ENCODE measurements at regions not wholly inside any gene's neighbourhood (a gene's known extent, or its start where the extent isn't known, plus 50 kb on each side); places are given as distances from the start of the nearest gene placed in this dataset.

DNA sequence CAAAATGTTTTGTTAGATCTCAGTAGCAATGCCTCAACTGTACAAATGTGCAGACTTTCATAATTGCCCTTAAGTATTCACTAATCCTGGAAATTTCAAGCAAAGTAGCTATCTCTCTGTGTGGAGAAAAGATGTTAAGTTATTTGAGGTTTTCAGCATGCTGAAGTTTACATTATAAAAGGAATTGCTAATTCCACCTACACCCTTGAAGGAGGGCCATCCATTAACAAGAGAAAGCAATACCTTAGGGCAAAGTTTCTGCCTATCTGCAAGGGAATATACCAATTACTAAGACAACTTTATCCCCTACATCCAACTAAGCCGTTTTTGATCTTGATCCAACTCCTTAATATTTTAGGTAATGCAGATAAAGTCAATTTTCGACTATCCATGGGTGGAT lies 380.7 kb upstream of the BTBD3 start:
- TF ChIP-seq GATA2 (CRISPR knock-in tag; IDR thresholded peaks at IDR 0.05) (no peak), TAF1 (IDR thresholded peaks at IDR 0.05; ENCODE audit: borderline replicate concordance, low read depth, low read length) (no peak), JUND (IDR thresholded peaks at IDR 0.05) (no peak), SIN3A (IDR thresholded peaks at IDR 0.05; ENCODE audit: borderline replicate concordance, low read depth, low read length) (no peak), YY1 (IDR thresholded peaks at IDR 0.05; ENCODE audit: low read depth) (no peak), CHD2 (IDR thresholded peaks at IDR 0.05; ENCODE audit: low read length, partially characterized antibody) (no peak)
- TF ChIP-seq, protein P1, sequence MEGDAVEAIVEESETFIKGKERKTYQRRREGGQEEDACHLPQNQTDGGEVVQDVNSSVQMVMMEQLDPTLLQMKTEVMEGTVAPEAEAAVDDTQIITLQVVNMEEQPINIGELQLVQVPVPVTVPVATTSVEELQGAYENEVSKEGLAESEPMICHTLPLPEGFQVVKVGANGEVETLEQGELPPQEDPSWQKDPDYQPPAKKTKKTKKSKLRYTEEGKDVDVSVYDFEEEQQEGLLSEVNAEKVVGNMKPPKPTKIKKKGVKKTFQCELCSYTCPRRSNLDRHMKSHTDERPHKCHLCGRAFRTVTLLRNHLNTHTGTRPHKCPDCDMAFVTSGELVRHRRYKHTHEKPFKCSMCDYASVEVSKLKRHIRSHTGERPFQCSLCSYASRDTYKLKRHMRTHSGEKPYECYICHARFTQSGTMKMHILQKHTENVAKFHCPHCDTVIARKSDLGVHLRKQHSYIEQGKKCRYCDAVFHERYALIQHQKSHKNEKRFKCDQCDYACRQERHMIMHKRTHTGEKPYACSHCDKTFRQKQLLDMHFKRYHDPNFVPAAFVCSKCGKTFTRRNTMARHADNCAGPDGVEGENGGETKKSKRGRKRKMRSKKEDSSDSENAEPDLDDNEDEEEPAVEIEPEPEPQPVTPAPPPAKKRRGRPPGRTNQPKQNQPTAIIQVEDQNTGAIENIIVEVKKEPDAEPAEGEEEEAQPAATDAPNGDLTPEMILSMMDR (IDR thresholded peaks at IDR 0.05) = no peak
- TF ChIP-seq, protein P2, sequence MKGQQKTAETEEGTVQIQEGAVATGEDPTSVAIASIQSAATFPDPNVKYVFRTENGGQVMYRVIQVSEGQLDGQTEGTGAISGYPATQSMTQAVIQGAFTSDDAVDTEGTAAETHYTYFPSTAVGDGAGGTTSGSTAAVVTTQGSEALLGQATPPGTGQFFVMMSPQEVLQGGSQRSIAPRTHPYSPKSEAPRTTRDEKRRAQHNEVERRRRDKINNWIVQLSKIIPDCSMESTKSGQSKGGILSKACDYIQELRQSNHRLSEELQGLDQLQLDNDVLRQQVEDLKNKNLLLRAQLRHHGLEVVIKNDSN (IDR thresholded peaks at IDR 0.05; ENCODE audit: borderline replicate concordance, low read depth) = no peak
- TF ChIP-seq, protein P3, sequence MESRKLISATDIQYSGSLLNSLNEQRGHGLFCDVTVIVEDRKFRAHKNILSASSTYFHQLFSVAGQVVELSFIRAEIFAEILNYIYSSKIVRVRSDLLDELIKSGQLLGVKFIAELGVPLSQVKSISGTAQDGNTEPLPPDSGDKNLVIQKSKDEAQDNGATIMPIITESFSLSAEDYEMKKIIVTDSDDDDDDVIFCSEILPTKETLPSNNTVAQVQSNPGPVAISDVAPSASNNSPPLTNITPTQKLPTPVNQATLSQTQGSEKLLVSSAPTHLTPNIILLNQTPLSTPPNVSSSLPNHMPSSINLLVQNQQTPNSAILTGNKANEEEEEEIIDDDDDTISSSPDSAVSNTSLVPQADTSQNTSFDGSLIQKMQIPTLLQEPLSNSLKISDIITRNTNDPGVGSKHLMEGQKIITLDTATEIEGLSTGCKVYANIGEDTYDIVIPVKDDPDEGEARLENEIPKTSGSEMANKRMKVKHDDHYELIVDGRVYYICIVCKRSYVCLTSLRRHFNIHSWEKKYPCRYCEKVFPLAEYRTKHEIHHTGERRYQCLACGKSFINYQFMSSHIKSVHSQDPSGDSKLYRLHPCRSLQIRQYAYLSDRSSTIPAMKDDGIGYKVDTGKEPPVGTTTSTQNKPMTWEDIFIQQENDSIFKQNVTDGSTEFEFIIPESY (IDR thresholded peaks at IDR 0.05; ENCODE audit: borderline replicate concordance, low read depth) = no peak
